GM21515 (cell line): ENCODE measurements at regions not wholly inside any gene's neighbourhood (a gene's known extent, or its start where the extent isn't known, plus 50 kb on each side); places are given as distances from the start of the nearest gene placed in this dataset.

Experiments used
- ATAC-seq: cut with Tn5 transposase; IDR thresholded peaks from one replicate; pipeline ENCODE4 v1.9.1; 2021; ENCODE audit not compliant: unreplicated experiment

DNA sequence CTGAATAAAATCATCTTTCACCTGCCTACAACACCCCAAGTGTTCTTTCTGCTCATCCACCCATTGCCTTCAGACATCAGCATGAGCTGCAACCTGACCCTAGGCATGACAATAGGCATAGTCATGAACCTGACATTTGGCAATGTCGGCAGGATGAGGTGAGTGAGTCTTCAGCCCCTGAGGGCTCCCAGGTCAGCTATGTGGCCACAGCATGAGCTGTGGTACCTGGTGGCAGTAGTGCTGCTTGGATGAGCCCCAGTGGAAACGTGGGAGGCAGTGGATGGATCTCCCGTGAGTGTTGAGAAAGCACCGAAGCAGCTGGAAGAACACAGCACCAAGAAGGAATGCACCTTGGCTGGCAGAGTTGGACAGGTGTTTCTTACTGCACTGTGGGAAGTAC is 334.8 kb upstream of the FAR2 start:
- no peak for ATAC-seq

DNA sequence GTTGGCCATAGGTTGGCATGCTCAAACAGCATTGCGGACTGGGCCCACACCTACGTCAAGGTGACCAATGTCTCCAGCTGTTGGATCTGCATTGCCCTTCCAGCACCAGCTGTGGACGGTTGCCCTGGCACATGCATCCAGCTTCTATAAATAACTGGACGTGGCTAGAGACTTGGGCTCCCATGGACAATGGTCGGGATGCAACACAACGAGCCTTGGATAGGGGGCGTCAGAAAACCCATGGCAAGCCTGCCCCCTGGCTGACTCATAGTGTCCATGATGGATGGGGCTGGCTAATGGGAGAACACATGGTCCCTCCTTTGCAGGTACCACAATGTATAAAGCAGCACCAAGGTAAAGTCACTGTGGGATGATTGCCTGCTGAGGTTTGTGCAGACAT is 331.6 kb upstream of the FAR2 start:
- ATAC-seq = no peak

DNA sequence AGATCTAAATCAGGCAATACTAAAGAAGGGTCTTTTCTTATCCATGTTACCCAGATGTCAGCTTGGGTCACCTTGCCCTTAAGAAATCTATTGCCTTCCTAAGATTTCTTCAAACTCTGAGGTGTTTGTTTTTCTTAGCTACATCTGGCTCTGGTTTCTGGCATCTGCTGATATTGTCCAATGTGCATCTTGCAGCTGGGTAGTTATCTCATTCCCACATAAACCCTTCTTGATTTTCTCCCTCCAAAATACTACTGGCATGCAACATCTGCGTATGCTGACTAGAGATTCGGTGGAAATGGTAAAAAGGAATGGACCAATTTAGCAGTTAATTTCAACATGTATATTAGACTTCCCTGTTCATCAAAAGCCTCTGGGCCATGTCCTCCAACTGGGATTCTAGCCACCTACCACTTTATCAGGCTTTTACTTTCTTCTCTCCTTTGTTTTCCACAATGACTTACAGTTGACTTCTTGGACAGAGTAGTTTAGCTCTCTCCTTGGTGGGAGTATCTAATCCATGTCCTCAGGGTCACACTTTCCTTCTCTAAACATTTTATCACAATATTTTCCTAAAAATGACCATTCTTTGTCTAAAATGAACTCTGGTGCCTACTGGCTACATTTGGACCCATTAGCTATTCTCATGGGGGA is 324.8 kb upstream of the FAR2 start:
- ATAC-seq = no peak

DNA sequence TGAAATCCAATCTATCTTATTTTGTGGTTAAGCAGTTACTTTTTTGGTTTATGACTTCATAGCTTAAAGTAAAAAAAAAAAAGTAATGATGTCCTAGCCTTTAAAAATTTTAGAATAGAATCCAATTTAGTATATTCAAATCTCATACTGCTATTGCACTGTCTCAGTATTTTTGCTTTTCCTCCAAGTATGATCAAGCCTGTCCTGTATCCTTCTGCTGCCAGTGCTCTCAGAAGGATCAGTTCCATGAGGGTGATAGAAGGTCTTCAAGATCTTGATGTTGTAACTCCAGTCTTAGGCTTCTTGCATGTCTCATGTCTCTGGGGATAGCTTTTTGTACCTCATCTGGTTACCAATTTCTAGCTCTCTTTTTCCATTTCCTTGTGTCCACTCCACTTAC is 324.2 kb upstream of the FAR2 start:
- no peak for ATAC-seq

DNA sequence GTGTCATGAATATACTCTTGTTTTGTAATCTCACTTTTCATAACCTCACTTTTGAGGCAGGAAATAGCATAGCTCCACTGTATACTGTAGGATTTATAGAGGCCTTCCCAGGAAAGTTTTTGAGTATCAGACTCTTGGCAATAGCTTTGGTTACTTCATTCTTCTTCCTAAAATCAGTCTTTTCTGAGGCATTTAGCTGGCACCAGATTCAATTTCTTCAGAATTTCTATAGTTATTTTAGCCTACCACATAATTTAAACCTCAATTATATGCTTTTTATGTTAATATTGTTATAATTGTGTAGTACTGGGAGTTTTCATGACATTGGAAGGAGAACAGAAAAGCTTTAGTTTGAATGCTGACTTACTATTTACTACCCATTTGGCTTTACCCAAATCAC is 322.3 kb upstream of the FAR2 start:
- no peak for ATAC-seq

DNA sequence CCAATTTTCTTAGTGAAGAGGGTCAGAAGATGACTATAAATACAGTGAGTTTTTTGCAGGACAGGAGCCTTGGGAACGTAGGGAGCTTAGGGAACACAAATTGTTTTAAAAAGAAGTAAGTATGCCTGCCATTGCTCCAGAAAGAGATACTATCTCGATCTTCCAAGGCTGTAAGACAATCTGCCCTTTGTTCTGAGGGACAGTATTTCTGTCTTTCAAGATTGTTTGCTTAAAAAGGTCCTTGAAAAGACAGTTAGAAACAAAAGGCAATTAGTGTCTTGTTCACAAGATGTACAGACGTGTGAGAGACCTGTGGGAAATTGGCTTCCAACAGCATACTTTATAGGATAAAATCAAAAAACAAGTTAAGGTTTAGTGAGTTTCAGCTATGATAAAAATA is 321.2 kb upstream of the FAR2 start:
- ATAC-seq = no peak

DNA sequence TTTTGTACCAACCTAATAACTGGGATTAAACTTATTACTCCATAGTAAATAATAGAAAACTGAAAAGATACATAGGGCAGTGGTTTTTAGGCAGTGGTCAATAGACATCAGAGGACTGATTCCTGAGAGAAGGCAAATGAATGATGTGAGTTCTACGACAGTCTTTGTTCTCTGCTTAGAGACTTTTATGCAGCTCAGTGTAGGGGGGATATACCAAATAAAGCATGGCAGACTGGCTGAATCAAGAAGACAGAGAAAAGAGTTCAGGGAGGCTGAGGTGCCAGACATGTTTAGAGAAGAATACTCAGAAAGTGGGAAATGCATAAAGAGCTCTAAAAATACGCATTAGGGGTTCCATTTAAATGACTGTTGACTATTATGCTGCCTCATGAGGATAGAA is 320.8 kb upstream of the FAR2 start:
- ATAC-seq = no peak

DNA sequence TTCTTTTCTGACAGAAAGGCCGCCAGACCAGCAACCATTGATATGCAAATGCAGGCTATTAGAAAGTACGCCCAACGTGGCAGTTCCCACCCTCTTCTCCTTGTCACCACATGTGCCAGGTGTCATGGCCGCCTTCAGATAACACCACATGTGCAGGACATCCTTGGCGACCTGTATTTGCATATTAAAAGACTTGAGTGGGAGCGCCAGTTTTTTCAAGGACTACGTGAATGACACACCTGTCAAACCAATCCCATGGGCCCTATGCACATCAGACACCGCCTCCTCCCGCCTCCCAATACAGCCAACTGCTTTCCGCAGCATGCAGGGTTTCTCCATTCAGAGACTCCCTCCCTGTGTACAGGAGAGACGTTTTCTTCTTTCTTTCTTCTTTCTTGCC is 318.6 kb upstream of the FAR2 start:
- ATAC-seq = no peak

DNA sequence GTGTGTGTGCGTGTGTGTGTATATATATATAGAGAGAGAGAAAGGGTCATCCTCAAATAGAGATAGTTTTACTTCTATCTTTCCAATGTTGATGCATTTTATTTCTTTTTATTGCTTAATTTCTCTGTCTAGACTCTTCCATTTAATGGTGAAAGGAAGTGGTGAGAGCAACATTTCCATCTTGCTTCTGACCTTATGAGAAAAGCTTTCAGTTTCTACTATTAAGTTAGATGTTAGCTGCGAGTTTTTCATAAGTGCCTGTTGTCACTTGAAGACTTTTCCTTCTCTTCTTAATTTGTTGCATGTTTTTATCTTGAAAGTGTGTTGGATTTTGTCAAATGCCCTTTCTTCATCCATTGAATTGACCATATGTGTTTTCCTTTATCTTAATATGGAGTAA is 304.4 kb upstream of the FAR2 start:
- ATAC-seq = no peak

DNA sequence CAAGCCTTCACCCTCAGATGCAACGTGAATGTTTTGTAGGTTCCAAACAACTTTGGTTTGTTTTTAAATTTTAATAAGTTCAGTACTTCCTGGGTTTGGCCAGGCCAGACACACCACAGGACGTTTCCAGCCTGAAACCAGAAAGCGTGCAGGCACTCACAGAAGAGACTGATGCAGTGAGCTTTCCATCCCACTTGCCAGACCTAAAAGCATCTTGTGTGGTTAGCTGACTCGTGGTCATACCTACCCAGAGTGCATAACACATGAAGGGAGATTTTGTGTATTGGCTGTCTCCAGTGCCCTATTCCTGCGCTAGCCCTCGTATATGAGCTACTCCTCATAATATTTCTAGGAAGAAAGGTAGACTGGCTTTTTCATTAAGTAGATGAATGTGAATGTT is 297.3 kb upstream of the FAR2 start:
- no peak for ATAC-seq

DNA sequence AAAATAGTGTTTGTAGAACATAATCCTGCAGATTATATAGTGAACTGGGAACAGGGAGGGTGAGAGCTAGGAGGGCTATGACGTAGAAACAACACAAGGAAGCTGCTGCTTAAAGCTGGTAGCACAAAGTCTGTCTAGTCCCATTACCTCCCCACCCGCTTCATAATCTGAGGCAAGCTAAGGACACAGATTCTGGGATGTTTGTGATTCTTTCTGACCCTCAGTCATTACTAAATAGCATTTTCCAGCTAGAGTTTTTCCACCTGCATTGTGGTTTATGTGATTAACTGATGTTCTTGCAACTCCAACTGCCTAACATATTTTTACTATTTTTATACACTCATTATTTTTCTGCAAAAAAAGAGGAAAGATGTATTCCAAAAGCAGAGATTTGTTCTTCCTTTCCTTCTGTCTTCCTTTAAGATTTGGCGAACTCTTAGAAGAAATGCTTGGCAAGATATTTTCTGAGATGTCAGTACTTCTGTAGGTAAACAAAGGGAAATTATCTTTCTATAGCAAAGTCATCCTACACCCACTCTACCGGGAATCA is 293.2 kb upstream of the FAR2 start:
- no peak for ATAC-seq

DNA sequence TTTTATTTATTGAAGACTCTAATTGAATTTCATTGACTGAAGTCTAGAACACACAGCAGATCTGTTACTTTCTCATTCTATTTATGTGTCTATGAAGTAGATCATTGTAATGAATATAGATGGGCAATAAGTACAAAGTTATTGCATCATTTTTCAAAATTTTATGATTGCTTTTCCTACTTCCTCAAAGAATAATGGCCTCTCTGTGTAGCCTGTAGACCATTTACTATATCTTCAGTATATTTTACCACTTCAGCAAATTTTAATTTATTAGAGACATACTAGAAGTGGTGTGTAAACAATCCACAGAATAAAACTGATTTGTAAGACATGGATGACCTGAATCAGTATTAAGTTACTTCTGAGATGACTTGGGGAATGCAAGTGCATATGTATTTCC is 291.7 kb upstream of the FAR2 start:
- no peak for ATAC-seq

DNA sequence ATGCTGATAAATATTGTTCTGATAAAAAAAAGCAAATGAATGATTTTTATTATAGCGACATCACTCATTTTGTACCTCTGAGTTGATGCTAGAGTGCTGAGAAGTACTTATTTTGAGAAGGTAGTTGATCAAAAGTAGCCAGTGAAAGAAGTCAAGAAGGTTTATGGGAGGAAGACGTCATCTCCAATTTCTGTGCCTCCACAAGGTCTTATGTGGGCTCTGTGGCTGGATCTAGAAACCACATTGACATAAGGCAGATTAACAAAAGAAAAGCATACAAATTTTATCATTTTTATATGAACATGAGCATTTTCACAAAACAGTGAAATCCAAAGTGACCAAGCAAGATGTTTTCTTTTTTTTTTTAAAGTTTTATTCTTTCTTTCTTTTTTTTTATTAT is 289.5 kb upstream of the FAR2 start:
- no peak for ATAC-seq

DNA sequence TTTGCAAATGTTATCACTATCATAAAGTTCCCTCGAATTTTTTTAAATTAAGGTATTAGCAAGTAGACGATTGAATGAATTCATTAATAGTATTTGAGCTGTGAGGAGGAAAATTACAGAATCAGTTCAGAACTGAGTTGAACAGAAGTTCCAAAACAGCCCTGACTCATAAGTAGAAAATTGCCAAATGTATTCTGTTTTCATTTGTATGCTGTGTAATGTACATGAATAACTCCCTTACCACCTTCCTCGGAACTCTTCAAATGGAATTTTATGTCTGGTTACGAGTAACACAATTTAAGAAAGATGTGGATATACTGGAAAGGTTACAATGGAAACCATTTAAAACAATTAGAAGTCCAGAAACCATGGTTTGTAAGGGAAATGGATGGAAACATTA is 283.3 kb upstream of the FAR2 start:
- ATAC-seq = no peak

DNA sequence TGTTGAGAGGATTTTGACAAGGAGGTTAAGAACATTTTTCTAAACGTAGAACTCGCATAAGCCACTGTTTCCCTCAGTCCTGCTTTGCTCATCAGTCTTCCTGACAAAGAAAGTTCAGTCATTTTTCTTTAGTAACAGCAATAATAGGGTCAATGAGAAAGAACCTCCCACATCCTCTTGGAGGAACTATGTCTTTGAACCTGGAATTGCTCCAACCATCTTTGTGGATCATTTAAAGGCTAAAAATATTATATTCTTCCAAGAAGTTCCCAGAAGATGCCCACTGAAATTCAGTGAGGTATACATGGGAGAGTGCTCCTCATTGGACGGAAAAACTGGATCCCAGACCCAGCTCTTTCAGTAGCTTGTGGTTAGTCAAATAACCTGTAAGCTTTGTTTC is 282.8 kb upstream of the FAR2 start:
- no peak for ATAC-seq

DNA sequence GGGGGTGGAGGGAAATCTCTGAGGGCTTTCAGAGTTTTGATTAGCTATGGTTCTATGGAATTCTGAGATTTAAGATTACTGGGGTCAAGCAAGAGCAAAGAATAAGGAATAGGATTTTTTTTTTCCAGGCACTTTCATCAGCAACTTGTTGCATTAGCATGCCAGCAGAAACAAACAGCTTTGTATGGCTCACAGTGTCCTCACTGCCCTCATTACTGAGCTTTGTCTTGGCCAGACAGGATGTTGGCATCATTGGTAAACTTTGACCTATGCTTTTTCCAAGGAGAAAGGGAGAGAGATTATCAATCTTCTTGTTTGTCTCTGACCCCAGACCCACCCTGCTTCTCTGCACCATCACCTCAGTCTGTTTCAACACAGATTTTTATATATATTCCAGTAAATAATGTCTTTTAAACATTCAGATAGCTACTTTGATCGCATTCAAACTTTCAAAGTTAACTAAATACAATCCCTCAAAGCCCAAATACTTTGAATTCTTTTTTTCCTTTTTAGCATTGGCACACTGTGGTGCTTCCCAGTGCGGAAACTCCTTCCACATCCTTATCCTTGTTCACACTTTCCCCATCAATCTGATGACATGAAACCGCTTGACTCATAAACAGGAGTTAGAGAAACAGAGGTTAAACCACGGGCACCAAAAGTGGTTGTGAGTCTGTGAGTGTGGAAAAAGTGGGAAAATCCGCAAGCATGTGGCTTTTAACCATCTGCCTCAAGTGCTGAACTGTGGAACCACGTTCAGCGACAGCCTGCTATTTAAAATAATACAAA is 282.2 kb upstream of the FAR2 start:
- ATAC-seq = no peak

DNA sequence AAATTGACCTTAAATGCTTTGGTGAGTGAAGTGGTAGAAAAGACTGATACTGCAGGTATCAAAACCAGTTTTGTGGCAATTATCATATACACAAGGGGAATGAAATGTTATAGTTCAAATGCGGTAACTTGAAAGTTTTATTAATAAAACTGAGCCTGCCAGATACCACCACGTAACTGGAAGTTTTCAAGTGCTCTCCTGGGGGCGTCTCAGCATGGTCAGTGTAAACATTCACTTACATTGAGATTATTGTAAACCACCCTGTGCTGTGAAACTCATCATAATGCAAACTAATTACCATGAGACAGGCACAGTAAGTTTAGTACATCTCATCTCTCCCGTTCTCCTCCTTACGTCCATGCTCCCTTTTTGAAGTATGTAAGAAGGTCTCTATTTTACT is 280.7 kb upstream of the FAR2 start:
- no peak for ATAC-seq

DNA sequence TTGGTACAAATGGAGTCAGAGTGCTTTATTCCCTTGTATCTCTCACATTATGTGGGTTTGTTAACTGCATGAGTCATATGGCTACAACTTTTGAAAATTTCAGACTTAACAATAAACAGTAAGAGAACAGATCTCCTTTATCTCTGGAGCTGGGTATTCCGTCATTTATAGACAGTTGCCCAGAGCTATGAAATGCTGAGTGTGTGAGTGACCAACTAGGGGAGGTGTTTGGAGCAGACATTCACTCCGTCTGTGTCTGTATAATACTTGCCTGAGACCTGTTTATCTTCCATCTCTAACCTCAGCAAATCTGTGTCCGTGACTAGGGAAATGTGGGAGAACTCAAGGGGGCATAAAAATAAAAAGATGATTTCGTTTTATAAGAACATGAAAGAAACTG is 279.9 kb upstream of the FAR2 start:
- ATAC-seq = no peak

DNA sequence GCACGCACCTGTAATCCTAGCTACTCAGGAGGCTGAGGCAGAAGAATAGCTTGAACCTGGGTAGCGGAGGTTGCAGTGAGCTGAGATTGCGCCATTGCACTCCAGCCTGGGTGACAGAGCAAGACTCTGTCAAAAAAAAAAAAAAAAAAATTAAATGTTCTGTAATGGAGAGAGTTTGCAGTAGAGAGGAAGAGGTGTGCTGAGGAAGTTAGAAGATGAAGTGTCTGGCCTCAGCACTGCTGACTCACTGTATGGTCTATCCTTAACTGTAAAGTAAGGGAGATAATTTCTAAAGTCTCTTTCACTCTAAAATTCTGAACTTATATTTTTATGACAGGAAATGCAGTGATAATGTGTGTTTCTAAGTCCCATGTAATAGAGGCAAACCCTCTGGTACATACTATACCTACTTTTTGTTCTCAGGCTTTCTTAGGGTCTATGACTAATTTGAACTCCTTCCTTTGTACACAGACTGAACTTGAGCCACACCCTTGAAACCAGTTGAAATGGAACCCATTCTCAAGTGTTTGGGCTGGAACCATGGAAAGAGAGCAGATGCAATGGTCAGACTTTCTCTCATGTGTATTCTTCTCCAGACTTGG is 278.1 kb upstream of the FAR2 start:
- ATAC-seq = no peak

DNA sequence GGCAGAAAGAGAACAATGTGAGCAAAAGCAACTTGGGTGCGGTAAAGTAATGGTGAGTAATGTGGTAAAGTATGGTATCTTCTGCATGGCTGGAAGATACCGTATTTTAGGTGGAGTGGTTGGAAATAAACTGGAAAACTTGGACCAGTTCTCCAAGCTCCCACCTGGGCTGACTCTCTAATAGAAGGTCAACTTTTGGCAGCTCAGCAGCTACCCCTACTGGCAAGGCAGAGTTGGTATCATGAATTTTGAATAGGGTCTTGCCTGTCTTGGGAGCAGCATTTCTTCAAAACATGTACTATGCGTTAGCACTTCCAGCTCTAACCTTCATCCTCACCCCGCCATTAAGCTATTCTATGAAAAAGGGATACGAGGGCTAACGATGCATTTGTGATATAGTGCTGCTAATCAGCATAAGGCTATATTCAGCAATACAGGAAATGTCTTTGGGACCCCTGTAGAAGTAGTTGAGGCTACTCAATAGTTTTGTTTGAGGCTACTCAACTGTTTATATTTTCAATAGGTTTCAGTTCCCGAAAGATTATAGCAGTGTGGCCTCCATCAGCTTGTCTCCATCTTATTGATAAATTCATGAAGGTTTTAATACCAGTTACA is 276.3 kb upstream of the FAR2 start:
- peak; percentile 64 for ATAC-seq

DNA sequence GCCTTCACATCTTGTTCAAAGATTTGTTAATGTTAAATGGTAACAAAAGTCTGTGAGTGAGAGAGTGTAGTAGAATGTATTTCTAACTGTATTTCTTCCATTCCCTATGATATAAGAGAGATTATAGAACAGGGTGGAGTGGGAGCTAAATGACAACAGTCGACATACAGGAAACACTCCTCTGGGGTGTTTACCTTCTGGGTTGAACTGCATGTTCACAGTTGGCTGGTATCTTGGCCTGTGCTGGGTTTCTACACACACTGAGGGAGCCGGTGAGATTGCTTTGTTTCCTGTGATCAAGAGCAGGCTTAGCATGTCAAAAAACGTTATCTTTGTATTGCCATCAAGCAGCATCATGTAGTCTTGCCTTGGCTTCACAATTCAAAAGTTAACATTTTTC is 274.3 kb upstream of the FAR2 start:
- no peak for ATAC-seq
